ENCODE measurements at regions not wholly inside any gene's neighbourhood (a gene's known extent, or its start where the extent isn't known, plus 50 kb on each side); places are given as distances from the start of the nearest gene placed in this dataset.

DNA sequence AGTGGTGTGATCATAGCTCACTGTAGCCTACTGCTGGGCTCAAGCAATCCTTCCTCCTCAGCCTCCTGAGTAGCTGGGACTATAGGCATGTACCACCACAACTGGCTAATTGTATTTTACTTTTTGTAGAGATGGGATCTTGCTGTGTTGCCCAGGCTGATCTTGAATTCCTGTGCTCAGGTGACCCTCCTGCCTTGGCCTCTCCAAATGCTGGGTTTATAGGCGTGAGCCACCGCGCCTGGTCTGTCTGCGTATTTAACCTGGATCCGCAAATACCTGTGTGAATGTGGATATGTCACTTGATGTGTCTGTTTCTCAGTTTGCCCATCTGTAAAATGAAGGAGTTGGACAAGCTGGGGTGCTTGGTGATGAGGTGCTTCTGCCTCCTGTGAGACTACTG is 123.9 kb downstream of the BAMBI start:
- no TSS peak for BruUV-seq (replicated peaks)
- intact Hi-C loops (cut with micrococcal nuclease; ENCODE audit: unreplicated experiment): no loop called here
- POLR2A ChIA-PET: no interaction called here
- in situ Hi-C loops (cut with HindIII; ENCODE audit: low pct_unique_long_range_greater_than_20kb, low sequenced_read_pairs): no loop called here
- Histone ChIP-seq H3K4me1 (ENCODE audit: control insufficient read depth, insufficient read depth, low read length) (no peaks in the 10 kb centered on the region), H3K9me3 (ENCODE audit: control insufficient read depth, insufficient read depth, low read depth, low read length) (no peaks in the 10 kb centered on the region), H3K27me3 (ENCODE audit: control insufficient read depth, insufficient read depth, low read length) (no peaks in the 10 kb centered on the region), H3K36me3 (ENCODE audit: control insufficient read depth, insufficient read depth, low read length) (no peaks in the 10 kb centered on the region), H3K27ac (ENCODE audit: low read length) (no peak overlapping the region), H3K4me3 (ENCODE audit: low read depth in 2 of 2, low read length in 2 of 2) (no peak overlapping the region)
- DNase-seq (ENCODE audit: low read depth, low spot score): no peak
- TF ChIP-seq POLR2AphosphoS5 (IDR thresholded peaks at IDR 0.05; ENCODE audit: low read depth, low read length) (no peak), TCF7L2 (IDR thresholded peaks at IDR 0.05; ENCODE audit: low read depth, low read length) (no peak), REST (IDR thresholded peaks at IDR 0.05; ENCODE audit: insufficient read depth in 1 of 2, low read depth in 2 of 2, low read length in 1 of 2) (no peak), CTCF (IDR thresholded peaks at IDR 0.05) (no peak), SIN3A (IDR thresholded peaks at IDR 0.05; ENCODE audit: borderline replicate concordance, insufficient read depth, low read depth, low read length) (no peak)
- CTCF ChIA-PET: no interaction called here
- ATAC-seq: no peak

DNA sequence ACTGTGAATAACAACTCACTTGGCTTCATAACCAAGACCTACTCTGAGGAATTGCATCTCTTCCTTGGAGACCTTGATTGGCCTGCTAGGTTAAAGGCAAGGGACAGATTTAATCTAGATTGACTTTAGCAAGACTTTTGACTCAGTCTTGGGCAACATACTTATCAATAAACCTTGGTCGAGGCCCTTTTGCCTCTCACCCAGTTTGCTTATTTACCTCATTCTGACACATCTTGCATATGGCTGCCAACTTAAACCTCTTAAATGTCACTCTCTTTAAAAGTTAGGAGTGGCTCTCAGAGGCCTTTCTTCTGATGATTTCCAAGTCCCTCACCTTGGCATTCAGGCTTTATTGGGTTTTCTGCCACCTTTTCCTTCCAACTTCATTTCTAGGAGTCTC is 124.5 kb downstream of the BAMBI start:
- H3K9me3 ChIP-seq (ENCODE audit: control insufficient read depth, insufficient read depth, low read depth, low read length): no peaks in the 10 kb centered on the region
- H3K27me3 ChIP-seq (ENCODE audit: control insufficient read depth, insufficient read depth, low read length): no peaks in the 10 kb centered on the region
- ATAC-seq: no peak
- intact Hi-C loops (cut with micrococcal nuclease; ENCODE audit: unreplicated experiment) (no loop called here), in situ Hi-C loops (cut with HindIII; ENCODE audit: low pct_unique_long_range_greater_than_20kb, low sequenced_read_pairs) (no loop called here)
- no peak for DNase-seq (ENCODE audit: low read depth, low spot score)
- no peaks in the 10 kb centered on the region for H3K4me1 ChIP-seq (ENCODE audit: control insufficient read depth, insufficient read depth, low read length)
- no peak overlapping the region for H3K27ac ChIP-seq (ENCODE audit: low read length)
- no TSS peak for BruUV-seq (replicated peaks)
- ChIA-PET CTCF (no interaction called here), POLR2A (no interaction called here)
- TF ChIP-seq CTCF (IDR thresholded peaks at IDR 0.05): no peak
- no peak for TF ChIP-seq TCF7L2 (IDR thresholded peaks at IDR 0.05; ENCODE audit: low read depth, low read length)
- TF ChIP-seq REST (IDR thresholded peaks at IDR 0.05; ENCODE audit: insufficient read depth in 1 of 2, low read depth in 2 of 2, low read length in 1 of 2): no peak
- no peak for TF ChIP-seq POLR2AphosphoS5 (IDR thresholded peaks at IDR 0.05; ENCODE audit: low read depth, low read length)
- no peak for TF ChIP-seq SIN3A (IDR thresholded peaks at IDR 0.05; ENCODE audit: borderline replicate concordance, insufficient read depth, low read depth, low read length)
- H3K4me3 ChIP-seq (ENCODE audit: low read depth in 2 of 2, low read length in 2 of 2): no peak overlapping the region
- no peaks in the 10 kb centered on the region for H3K36me3 ChIP-seq (ENCODE audit: control insufficient read depth, insufficient read depth, low read length)

All from Panc1 (cell line).